ENCODE measurements at regions not wholly inside any gene's neighbourhood (a gene's known extent, or its start where the extent isn't known, plus 50 kb on each side); places are given as distances from the start of the nearest gene placed in this dataset.
A peak's percentile ranks its signal among the peaks of the same experiment; 100 is the strongest.

DNA sequence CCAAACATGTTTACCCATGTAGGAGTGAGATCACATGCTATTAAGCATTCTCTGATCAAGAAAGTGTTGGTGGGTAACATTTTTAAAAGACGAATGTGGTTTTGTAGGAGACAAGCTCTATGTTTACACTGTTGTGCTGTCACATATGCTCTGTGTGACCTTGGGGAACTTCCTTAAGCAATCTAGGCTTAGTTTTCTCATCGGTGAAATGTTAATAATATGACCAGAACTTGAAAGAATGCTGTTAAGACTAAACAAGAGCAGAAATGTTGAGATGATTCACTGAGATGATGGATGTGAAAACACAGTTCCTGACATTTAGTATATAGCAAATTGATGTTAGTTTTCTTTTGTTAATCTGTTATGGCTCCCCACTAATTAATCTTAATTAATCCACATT lies 860.9 kb upstream of the CNTNAP5 start:
- no peak for DNase-seq

DNA sequence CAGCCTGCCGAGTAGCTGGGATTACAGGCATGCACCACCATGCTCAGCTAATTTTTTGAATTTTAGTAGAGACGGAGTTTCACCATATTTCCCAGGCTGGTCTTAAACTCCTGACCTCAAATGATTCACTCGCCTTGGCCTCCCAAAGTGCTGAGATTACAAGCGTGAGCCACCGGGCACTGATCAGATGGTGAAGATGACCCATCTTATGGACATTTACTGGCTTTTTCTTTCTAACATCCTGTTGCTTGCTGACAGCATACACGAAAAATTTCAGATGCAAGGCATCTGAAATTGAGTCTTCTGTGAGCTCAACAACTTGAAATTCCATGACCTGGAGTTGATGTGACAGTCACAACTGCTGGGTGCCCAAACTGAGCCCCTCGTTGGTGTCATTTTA lies 859.5 kb upstream of the CNTNAP5 start:
- DNase-seq = no peak

DNA sequence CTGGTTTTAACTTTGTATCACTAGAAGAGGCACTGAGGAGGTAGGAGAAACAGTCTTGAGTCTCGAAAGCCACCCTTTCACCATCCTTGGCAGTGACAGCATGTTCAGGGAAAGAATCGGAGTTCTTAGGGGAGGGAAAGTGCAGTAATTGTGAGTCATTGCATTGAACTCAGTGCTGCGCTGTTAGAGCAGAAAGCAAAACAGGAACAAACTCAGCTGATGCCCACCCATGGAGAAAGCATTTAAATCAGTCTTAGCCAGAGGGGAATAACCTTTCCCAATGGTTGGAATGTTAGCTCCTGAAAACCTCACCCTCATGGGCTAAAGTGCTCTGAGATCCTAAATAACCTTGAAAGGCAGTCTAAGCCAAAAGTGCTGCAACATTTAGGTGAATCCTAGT lies 845.6 kb upstream of the CNTNAP5 start:
- DNase-seq = peak; percentile 0

DNA sequence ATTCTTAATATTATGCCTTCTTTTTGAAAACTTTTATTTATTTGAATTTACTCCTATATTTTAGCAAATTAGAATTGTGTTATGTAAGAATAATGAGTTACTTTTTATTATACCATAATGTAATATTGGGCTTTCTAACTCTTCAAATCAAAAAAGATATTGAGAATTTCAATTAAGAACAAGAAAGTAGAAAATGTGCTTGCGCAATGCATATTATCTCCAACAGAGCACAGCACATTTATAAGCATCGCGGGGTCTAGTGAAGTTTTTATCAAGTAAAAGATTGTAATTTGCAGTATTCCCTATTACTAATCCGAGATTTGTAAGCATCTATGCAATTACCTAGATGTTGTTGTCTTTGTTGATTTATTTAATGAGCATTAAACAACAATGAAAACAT lies 829.1 kb upstream of the CNTNAP5 start:
- DNase-seq = no peak

DNA sequence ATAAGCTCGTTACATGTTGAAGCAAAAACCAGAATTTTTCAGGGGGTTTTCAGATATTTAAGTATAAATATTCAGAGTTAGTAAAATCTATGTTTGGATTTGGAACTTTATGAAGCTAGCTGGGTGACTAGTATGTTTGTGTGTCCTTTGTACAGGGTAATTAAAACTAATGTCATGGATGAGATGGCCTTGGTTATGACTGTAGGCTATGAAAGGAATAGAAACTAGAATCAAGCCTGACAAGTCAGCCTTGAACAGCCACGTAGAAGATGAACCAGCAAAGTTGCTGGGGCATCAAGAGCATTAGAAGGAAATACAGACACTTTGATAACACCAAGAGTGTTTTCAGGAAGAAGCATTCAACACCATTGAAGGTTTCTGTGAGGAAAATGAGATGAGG lies 825.1 kb upstream of the CNTNAP5 start:
- no peak for DNase-seq

DNA sequence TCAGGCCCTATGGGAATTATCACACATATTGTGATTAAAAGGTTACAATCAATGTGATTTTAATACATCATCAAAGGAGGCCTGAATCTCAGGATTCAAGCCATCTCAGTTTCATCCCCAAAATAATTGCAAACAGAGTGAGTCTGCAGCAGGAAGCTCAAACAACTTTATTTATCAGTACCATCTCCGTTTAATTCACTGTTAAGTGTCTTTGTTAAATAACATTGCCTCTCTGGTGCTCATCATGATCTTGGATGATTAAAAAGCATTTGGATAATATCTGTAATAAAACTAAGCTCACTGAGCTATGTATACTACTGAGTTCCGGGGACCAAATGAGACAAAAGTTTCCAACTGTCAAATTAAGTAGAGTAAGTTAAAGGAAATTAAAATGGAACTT lies 817.8 kb upstream of the CNTNAP5 start:
- no peak for DNase-seq

DNA sequence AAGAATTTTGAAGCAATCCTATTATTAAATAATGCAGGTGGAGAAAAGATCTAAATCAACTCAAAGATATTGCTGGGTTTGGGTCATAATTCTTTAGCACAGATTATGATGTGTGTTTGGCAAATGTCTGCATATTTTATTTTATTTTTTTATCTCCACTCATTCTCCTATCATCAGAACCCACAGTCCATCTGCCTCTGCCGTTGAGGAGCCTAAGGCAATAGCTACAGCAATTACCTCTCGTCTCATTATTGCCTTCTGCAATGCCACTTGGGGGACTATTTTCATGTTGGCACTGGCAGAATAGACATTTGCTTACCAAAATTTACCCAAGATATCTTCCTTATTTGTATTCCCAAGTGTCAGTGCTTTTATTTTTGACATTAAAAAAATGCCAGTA lies 815.9 kb upstream of the CNTNAP5 start:
- DNase-seq = no peak

GRCh38 chr2:123211181-123211580 lies 813.9 kb upstream of the CNTNAP5 start:
- DNase-seq = no peak

- no peak for DNase-seq
Observed at GRCh38 chr2:123245156-123245555, 779.9 kb upstream of the CNTNAP5 start.

DNA sequence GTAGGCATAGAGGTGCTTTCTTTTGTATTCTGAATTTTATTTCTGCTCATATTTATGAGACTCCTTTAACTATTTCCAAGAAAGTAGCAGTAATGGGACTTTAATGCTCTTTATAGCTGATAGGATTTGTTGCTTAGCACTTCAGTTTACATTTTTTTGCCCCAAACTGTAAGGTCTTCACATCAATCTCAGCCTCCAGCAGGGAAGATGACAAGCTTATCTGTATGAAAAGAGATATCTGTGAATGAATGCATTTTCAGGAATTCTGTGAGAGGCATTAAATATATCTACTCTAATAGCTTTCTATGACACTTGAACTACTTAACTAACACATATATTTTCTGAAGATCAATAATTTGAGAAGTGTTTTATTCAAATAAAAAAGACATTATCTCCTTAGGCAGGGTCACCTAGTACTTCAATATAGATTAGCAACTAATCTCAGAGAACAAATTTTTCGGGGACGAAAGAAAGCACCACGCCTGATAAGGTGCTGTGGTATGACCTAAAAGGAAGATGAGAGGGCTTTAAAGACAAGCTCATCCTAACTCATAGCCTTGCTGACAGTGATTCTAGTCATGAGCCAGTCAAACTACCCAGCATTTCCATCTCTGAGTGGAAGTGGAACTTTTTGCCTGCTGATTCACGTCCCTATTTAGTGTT lies 766.1 kb upstream of the CNTNAP5 start:
- DNase-seq = no peak

GRCh38 chr2:123262856-123263255 lies 762.2 kb upstream of the CNTNAP5 start:
- DNase-seq = no peak

DNA sequence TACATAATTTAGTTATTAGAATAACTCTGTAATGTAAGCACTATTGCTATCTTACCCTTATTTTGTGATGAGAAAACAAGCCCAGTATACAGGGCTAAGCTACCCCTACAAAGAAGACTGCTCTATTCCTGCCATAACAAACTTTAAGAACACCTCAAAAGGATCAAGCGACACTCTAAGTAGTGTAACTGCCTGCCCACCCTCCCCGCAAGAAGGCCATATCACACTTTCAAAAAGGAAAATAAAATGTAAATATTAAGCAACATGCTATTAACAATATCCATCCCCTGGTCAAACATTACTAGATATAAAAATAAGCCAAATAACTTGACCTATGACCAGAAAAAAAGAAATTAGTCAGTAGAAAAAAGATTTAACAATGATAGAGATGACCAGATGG lies 741.7 kb upstream of the CNTNAP5 start:
- DNase-seq = no peak

DNA sequence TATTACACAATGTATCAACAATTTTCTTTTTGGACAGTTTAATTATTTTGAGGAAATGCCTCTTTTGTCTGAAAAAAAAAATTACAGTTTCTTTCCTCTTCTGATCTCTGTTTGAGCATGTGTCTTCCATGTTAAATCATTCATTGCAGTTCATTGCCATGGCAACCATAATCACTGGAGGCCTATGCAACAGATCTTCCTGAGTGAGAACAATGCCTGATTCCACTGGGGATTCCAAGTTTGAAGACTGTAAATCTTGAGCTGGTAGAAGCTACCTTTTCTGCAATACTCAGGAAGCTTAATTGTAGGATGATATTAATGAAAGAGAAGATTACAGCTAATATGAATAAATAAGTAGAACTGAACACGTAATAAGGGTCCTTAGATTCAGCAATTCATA lies 721.4 kb upstream of the CNTNAP5 start:
- DNase-seq = no peak
